Nephron (organoid): ENCODE measurements at regions not wholly inside any gene's neighbourhood (a gene's known extent, or its start where the extent isn't known, plus 50 kb on each side); places are given as distances from the start of the nearest gene placed in this dataset.

Experiments
- H3K27ac Mint-ChIP-seq, 3 experiments: 2 replicates each; pipeline ENCODE4 v1.8.0; 2020; ENCODE audit warnings: mixed read lengths in 3 of 3, mild to moderate bottlenecking in 2 of 3, moderate library complexity in 1 of 3
- H3K27me3 Mint-ChIP-seq: 2 replicates; pipeline ENCODE4 v1.8.0; 2021; ENCODE audit warnings: low read depth, mild to moderate bottlenecking, moderate library complexity, mixed read lengths
- H3K36me3 Mint-ChIP-seq: 2 replicates; pipeline ENCODE4 v1.8.0; 2020; ENCODE audit warnings: low read depth, mixed read lengths
- H3K4me1 Mint-ChIP-seq: 2 replicates; pipeline ENCODE4 v1.8.0; 2020; ENCODE audit warnings: mixed read lengths
- H3K4me3 Mint-ChIP-seq, 3 experiments: 2 replicates each; pipeline ENCODE4 v1.8.0; 2020; ENCODE audit warnings: mild to moderate bottlenecking in 3 of 3, mixed read lengths in 3 of 3, moderate library complexity in 2 of 3
- H3K9me3 Mint-ChIP-seq: 2 replicates; pipeline ENCODE4 v1.8.0; 2020; ENCODE audit warnings: mixed read lengths
- CTCF ChIP-seq, 3 experiments: fragments of 200-600 bp; sonication (generic); IDR thresholded peaks; one replicate each; pipeline ENCODE4 v1.5.0; 2021; ENCODE audit warnings: antibody characterized with exemption in 3 of 3; ENCODE audit not compliant: unreplicated experiment in 3 of 3

- Mint-ChIP-seq H3K4me1 (no peaks in the 10 kb centered on the region), H3K27ac (no peak overlapping the region)
These were observed 140.4 kb upstream of the MBNL1 start for GRCh38 chr3:152128356-152128755.

GRCh38 chr3:152139651-152140050 lies 129.1 kb upstream of the MBNL1 start:
- no peak overlapping the region for H3K27ac Mint-ChIP-seq
- TF ChIP-seq CTCF (IDR thresholded peaks at IDR 0.05; ENCODE audit: unreplicated experiment in 3 of 3) = no peak
- H3K36me3 Mint-ChIP-seq = no peaks in the 10 kb centered on the region
- peaks cover 4% of the 10 kb centered on the region for H3K9me3 Mint-ChIP-seq
- H3K27me3 Mint-ChIP-seq = no peaks in the 10 kb centered on the region
- no peak overlapping the region for H3K4me3 Mint-ChIP-seq
- no peaks in the 10 kb centered on the region for H3K4me1 Mint-ChIP-seq

More at GRCh38 chr3:152128356-152128755, 140.4 kb upstream of the MBNL1 start:
- no peaks in the 10 kb centered on the region for H3K27me3 Mint-ChIP-seq
- no peak overlapping the region for H3K4me3 Mint-ChIP-seq
- TF ChIP-seq CTCF (IDR thresholded peaks at IDR 0.05; ENCODE audit: unreplicated experiment in 3 of 3) = no peak
- H3K9me3 Mint-ChIP-seq = no peaks in the 10 kb centered on the region
- H3K36me3 Mint-ChIP-seq = no peaks in the 10 kb centered on the region

- H3K9me3 Mint-ChIP-seq = no peaks in the 10 kb centered on the region
- H3K4me3 Mint-ChIP-seq = no peak overlapping the region
- no peaks in the 10 kb centered on the region for H3K36me3 Mint-ChIP-seq
- no peak overlapping the region for H3K27ac Mint-ChIP-seq
- H3K27me3 Mint-ChIP-seq = no peaks in the 10 kb centered on the region
- TF ChIP-seq CTCF (IDR thresholded peaks at IDR 0.05; ENCODE audit: unreplicated experiment in 3 of 3) = no peak
- no peaks in the 10 kb centered on the region for H3K4me1 Mint-ChIP-seq
These were observed 122.3 kb upstream of the MBNL1 start for GRCh38 chr3:152146461-152146860.

DNA sequence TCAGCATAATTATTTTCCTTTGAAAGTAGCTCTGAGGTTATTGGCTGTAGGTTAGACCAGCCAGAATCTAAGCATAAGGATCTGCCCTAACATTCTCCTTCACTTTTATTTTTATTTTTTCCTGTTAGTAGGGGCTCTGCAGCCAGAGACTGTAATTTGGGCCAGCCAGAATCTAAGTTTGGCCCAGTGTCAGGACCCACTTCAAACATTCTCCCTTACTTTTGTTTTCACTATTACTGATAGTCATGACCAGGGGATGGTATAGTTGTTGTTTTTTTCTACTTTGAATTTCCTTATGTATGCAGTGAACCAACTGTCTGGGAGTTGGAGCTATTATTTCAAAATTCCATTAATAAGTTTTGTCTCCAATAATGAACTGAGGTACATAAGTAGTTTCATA lies 121.0 kb upstream of the MBNL1 start:
- H3K27ac Mint-ChIP-seq = no peak overlapping the region

GRCh38 chr3:152148579-152148978 lies 120.2 kb upstream of the MBNL1 start:
- no peaks in the 10 kb centered on the region for H3K36me3 Mint-ChIP-seq
- no peaks in the 10 kb centered on the region for H3K9me3 Mint-ChIP-seq
- no peak overlapping the region for H3K4me3 Mint-ChIP-seq
- TF ChIP-seq CTCF (IDR thresholded peaks at IDR 0.05; ENCODE audit: unreplicated experiment in 3 of 3) = no peak
- no peaks in the 10 kb centered on the region for H3K4me1 Mint-ChIP-seq
- H3K27ac Mint-ChIP-seq = no peak overlapping the region
- H3K27me3 Mint-ChIP-seq = no peaks in the 10 kb centered on the region

More for the DNA sequence above, 121.0 kb upstream of the MBNL1 start:
- TF ChIP-seq CTCF (IDR thresholded peaks at IDR 0.05; ENCODE audit: unreplicated experiment in 3 of 3) = no peak
- no peaks in the 10 kb centered on the region for H3K36me3 Mint-ChIP-seq
- no peaks in the 10 kb centered on the region for H3K4me1 Mint-ChIP-seq
- H3K4me3 Mint-ChIP-seq = no peak overlapping the region
- H3K27me3 Mint-ChIP-seq = no peaks in the 10 kb centered on the region
- no peaks in the 10 kb centered on the region for H3K9me3 Mint-ChIP-seq

- TF ChIP-seq CTCF (IDR thresholded peaks at IDR 0.05; ENCODE audit: unreplicated experiment in 3 of 3) = no peak
- Mint-ChIP-seq H3K4me1 (no peaks in the 10 kb centered on the region), H3K36me3 (no peaks in the 10 kb centered on the region), H3K9me3 (no peaks in the 10 kb centered on the region), H3K27me3 (no peaks in the 10 kb centered on the region), H3K27ac (no peak overlapping the region), H3K4me3 (no peak overlapping the region)
These were observed 118.9 kb upstream of the MBNL1 start for GRCh38 chr3:152149832-152150231.
